ENCODE measurements at regions not wholly inside any gene's neighbourhood (a gene's known extent, or its start where the extent isn't known, plus 50 kb on each side); places are given as distances from the start of the nearest gene placed in this dataset.

- FAIRE-seq (no peak), DNase-seq (ENCODE audit: low read depth) (peak; percentile 7)
- Histone ChIP-seq H3K4me3 (ENCODE audit: low read depth, low read length) (no peak overlapping the region), H3K27me3 (ENCODE audit: control insufficient read depth, insufficient read depth, low read length) (no peaks in the 10 kb centered on the region), H3K36me3 (ENCODE audit: control insufficient read depth, insufficient read depth, low read length) (no peaks in the 10 kb centered on the region)
- no peak for TF ChIP-seq CTCF (IDR thresholded peaks at IDR 0.05; ENCODE audit: insufficient read depth, low read length, severe bottlenecking)
Observed at GRCh38 chr2:34652636-34653035, 1053.5 kb upstream of the FAM98A start.

GRCh38 chr2:34646901-34647300 is 1047.8 kb upstream of the FAM98A start:
- Histone ChIP-seq H3K27me3 (ENCODE audit: control insufficient read depth, insufficient read depth, low read length) (no peaks in the 10 kb centered on the region), H3K4me3 (ENCODE audit: low read depth, low read length) (no peak overlapping the region), H3K36me3 (ENCODE audit: control insufficient read depth, insufficient read depth, low read length) (no peaks in the 10 kb centered on the region)
- DNase-seq (ENCODE audit: low read depth) (no peak), FAIRE-seq (no peak)
- TF ChIP-seq CTCF (IDR thresholded peaks at IDR 0.05; ENCODE audit: insufficient read depth, low read length, severe bottlenecking), result no peak

GRCh38 chr2:34632327-34632726 is 1033.2 kb upstream of the FAM98A start:
- no peak for FAIRE-seq
- Histone ChIP-seq H3K36me3 (ENCODE audit: control insufficient read depth, insufficient read depth, low read length) (no peaks in the 10 kb centered on the region), H3K27me3 (ENCODE audit: control insufficient read depth, insufficient read depth, low read length) (no peaks in the 10 kb centered on the region), H3K4me3 (ENCODE audit: low read depth, low read length) (no peak overlapping the region)
- no peak for TF ChIP-seq CTCF (IDR thresholded peaks at IDR 0.05; ENCODE audit: insufficient read depth, low read length, severe bottlenecking)
- DNase-seq (ENCODE audit: low read depth), result no peak

GRCh38 chr2:34627003-34627402 is 1027.9 kb upstream of the FAM98A start:
- FAIRE-seq, result no peak
- no peaks in the 10 kb centered on the region for H3K27me3 ChIP-seq (ENCODE audit: control insufficient read depth, insufficient read depth, low read length)
- no peak for DNase-seq (ENCODE audit: low read depth)
- H3K4me3 ChIP-seq (ENCODE audit: low read depth, low read length), result no peak overlapping the region
- no peak for TF ChIP-seq CTCF (IDR thresholded peaks at IDR 0.05; ENCODE audit: insufficient read depth, low read length, severe bottlenecking)
- H3K36me3 ChIP-seq (ENCODE audit: control insufficient read depth, insufficient read depth, low read length), result no peaks in the 10 kb centered on the region

GRCh38 chr2:34604164-34604563 is 1005.1 kb upstream of the FAM98A start:
- H3K4me3 ChIP-seq (ENCODE audit: low read depth, low read length), result no peak overlapping the region
- no peak for FAIRE-seq
- DNase-seq (ENCODE audit: low read depth), result no peak
- H3K27me3 ChIP-seq (ENCODE audit: control insufficient read depth, insufficient read depth, low read length), result no peaks in the 10 kb centered on the region
- no peaks in the 10 kb centered on the region for H3K36me3 ChIP-seq (ENCODE audit: control insufficient read depth, insufficient read depth, low read length)
- no peak for TF ChIP-seq CTCF (IDR thresholded peaks at IDR 0.05; ENCODE audit: insufficient read depth, low read length, severe bottlenecking)

GRCh38 chr2:34602262-34602661 is 1003.2 kb upstream of the FAM98A start:
- DNase-seq (ENCODE audit: low read depth) (no peak), FAIRE-seq (no peak)
- H3K27me3 ChIP-seq (ENCODE audit: control insufficient read depth, insufficient read depth, low read length), result no peaks in the 10 kb centered on the region
- no peaks in the 10 kb centered on the region for H3K36me3 ChIP-seq (ENCODE audit: control insufficient read depth, insufficient read depth, low read length)
- no peak overlapping the region for H3K4me3 ChIP-seq (ENCODE audit: low read depth, low read length)
- TF ChIP-seq CTCF (IDR thresholded peaks at IDR 0.05; ENCODE audit: insufficient read depth, low read length, severe bottlenecking), result no peak
